MM.1S (cell line): ENCODE measurements at regions not wholly inside any gene's neighbourhood (a gene's known extent, or its start where the extent isn't known, plus 50 kb on each side); places are given as distances from the start of the nearest gene placed in this dataset.

Source experiments
- DNase-seq: peaks from one replicate; pipeline ENCODE4 v3.0.0-alpha.2; 2015
- H2AFZ ChIP-seq: fragments of 300-600 bp; sonication (generic); 2 replicates; pipeline ENCODE4 v1.6.0; 2016; ENCODE audit warnings: antibody characterized with exemption, low read length
- H3F3A ChIP-seq: fragments of 300-600 bp; sonication (generic); 2 replicates; pipeline ENCODE4 v1.6.1; 2016; ENCODE audit warnings: mild to moderate bottlenecking, antibody characterized with exemption, low read length, moderate library complexity, mixed read lengths; ENCODE audit not compliant: insufficient read depth
- H3K27ac ChIP-seq: fragments of 300-600 bp; sonication (generic); 2 replicates; pipeline ENCODE4 v1.5.1; 2016; ENCODE audit warnings: mild to moderate bottlenecking, low read length
- H3K27me3 ChIP-seq: fragments of 300-600 bp; sonication (generic); replicated peaks from 2 replicates; pipeline ENCODE4 v1.6.0; 2016; ENCODE audit warnings: low read length; ENCODE audit not compliant: insufficient read depth
- H3K36me3 ChIP-seq: fragments of 300-600 bp; sonication (generic); replicated peaks from 2 replicates; pipeline ENCODE4 v1.6.1; 2016; ENCODE audit warnings: mild to moderate bottlenecking, low read length, mixed read lengths; ENCODE audit not compliant: insufficient read depth
- H3K4me1 ChIP-seq: fragments of 300-600 bp; sonication (generic); 2 replicates; pipeline ENCODE4 v1.6.1; 2016; ENCODE audit warnings: low read length, mixed read lengths
- H3K4me2 ChIP-seq: fragments of 300-600 bp; sonication (generic); 2 replicates; pipeline ENCODE4 v1.6.0; 2016; ENCODE audit warnings: low read depth, low read length
- H3K4me3 ChIP-seq: fragments of 300-600 bp; sonication (generic); 2 replicates; pipeline ENCODE4 v1.5.1; 2016; ENCODE audit warnings: low read length, mixed read lengths
- H3K79me2 ChIP-seq: fragments of 300-600 bp; sonication (generic); 2 replicates; pipeline ENCODE4 v1.6.1; 2016; ENCODE audit warnings: mixed run types, low read length, mixed read lengths
- H3K9ac ChIP-seq: fragments of 300-600 bp; sonication (generic); 2 replicates; pipeline ENCODE4 v1.6.1; 2016; ENCODE audit warnings: low read length, mixed read lengths
- H3K9me2 ChIP-seq: fragments of 300-600 bp; sonication (generic); replicated peaks from 2 replicates; pipeline ENCODE4 v1.6.1; 2016; ENCODE audit warnings: mild to moderate bottlenecking, low read length, mixed read lengths; ENCODE audit not compliant: insufficient read depth
- H3K9me3 ChIP-seq: fragments of 300-600 bp; sonication (generic); replicated peaks from 2 replicates; pipeline ENCODE4 v1.6.1; 2016; ENCODE audit warnings: mild to moderate bottlenecking, low read length, mixed read lengths; ENCODE audit not compliant: insufficient read depth
- H4K20me1 ChIP-seq: fragments of 300-600 bp; sonication (generic); 2 replicates; pipeline ENCODE4 v1.6.1; 2016; ENCODE audit warnings: mild to moderate bottlenecking, low read length, moderate library complexity, mixed read lengths; ENCODE audit not compliant: insufficient read depth
- EZH2 ChIP-seq: fragments of 300-600 bp; sonication (generic); optimal IDR thresholded peaks from 2 replicates; pipeline ENCODE3; 2017; ENCODE audit warnings: low read depth, mild to moderate bottlenecking, antibody characterized with exemption, low read length, mixed read lengths
- EZH2phosphoT487 ChIP-seq: fragments of 300-600 bp; sonication (generic); IDR thresholded peaks from 2 replicates; pipeline ENCODE4 v1.6.1; 2018; ENCODE audit warnings: antibody characterized with exemption, low read length
- TF ChIP-seq, protein P1 (sequence below): fragments of 300-600 bp; sonication (generic); IDR thresholded peaks from 2 replicates; pipeline ENCODE4 v1.5.1; 2016; ENCODE audit warnings: antibody characterized with exemption, low read length, mixed read lengths

- no peak overlapping the region for H2AFZ ChIP-seq
- TF ChIP-seq, protein P1, sequence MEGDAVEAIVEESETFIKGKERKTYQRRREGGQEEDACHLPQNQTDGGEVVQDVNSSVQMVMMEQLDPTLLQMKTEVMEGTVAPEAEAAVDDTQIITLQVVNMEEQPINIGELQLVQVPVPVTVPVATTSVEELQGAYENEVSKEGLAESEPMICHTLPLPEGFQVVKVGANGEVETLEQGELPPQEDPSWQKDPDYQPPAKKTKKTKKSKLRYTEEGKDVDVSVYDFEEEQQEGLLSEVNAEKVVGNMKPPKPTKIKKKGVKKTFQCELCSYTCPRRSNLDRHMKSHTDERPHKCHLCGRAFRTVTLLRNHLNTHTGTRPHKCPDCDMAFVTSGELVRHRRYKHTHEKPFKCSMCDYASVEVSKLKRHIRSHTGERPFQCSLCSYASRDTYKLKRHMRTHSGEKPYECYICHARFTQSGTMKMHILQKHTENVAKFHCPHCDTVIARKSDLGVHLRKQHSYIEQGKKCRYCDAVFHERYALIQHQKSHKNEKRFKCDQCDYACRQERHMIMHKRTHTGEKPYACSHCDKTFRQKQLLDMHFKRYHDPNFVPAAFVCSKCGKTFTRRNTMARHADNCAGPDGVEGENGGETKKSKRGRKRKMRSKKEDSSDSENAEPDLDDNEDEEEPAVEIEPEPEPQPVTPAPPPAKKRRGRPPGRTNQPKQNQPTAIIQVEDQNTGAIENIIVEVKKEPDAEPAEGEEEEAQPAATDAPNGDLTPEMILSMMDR = no peak
- TF ChIP-seq EZH2 (no peak), EZH2phosphoT487 (no peak)
- no peaks in the 10 kb centered on the region for H3F3A ChIP-seq
- no peak overlapping the region for H3K27ac ChIP-seq
- peaks cover 7% of the 10 kb centered on the region; the same call in 1 of the 2 replicates for H3K4me1 ChIP-seq
- H3K79me2 ChIP-seq = no peaks in the 10 kb centered on the region
- H3K36me3 ChIP-seq = no peaks in the 10 kb centered on the region
- no peaks in the 10 kb centered on the region for H3K9me3 ChIP-seq
- peak; percentile 32 for DNase-seq
- no peak overlapping the region for H3K4me2 ChIP-seq
- H3K4me3 ChIP-seq = no peak overlapping the region
- 0 out of 2 replicates have a peak, but pooled peaks cover 6% of the 10 kb centered on the region for H3K27me3 ChIP-seq
- no peaks in the 10 kb centered on the region for H3K9me2 ChIP-seq
- H4K20me1 ChIP-seq = no peaks in the 10 kb centered on the region
- no peak overlapping the region for H3K9ac ChIP-seq
These were observed 88.9 kb downstream of the SIK1 start for GRCh38 chr21:43337901-43338655.

DNA sequence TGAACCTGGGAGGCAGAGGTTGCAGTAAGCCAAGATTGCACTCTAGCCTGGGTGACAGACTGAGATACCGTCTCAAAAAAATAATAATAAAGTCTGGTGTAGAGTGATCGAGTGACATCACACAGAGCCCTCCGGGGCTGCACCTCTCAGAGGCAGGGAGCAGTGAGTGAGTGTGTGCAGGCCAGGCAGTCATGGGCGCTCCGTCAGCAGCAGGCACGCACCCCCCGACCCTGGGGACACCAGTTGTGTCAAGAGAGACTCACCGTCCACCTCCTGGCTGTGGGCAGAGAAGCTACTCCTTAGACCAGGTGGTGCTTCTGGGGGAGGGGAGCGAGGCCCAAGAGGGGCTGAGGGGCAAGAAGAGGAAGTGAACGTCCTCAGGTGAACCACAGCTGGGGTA lies 91.8 kb downstream of the SIK1 start:
- Histone ChIP-seq H3K36me3 (no peaks in the 10 kb centered on the region), H3K79me2 (no peaks in the 10 kb centered on the region), H3K9ac (no peak overlapping the region), H3K27me3 (0 out of 2 replicates have a peak, but pooled peaks cover 3% of the 10 kb centered on the region), H2AFZ (no peak overlapping the region), H3K9me3 (no peaks in the 10 kb centered on the region), H3K27ac (no peak overlapping the region), H4K20me1 (no peaks in the 10 kb centered on the region), H3K9me2 (no peaks in the 10 kb centered on the region), H3K4me1 (peaks cover 7% of the 10 kb centered on the region; the same call in 1 of the 2 replicates), H3F3A (no peaks in the 10 kb centered on the region), H3K4me3 (no peak overlapping the region), H3K4me2 (no peak overlapping the region)
- TF ChIP-seq EZH2phosphoT487 (no peak), EZH2 (no peak)
- TF ChIP-seq, protein P1 = no peak
- no peak for DNase-seq

- no peaks in the 10 kb centered on the region for H3F3A ChIP-seq
- DNase-seq = no peak
These were observed 92.5 kb downstream of the SIK1 start for GRCh38 chr21:43334214-43334958.

More at GRCh38 chr21:43334214-43334958, 92.5 kb downstream of the SIK1 start:
- no peaks in the 10 kb centered on the region for H3K79me2 ChIP-seq
- H3K9me2 ChIP-seq = no peaks in the 10 kb centered on the region
- TF ChIP-seq EZH2phosphoT487 (no peak), EZH2 (no peak)
- TF ChIP-seq, protein P1 = no peak
- no peaks in the 10 kb centered on the region for H3K36me3 ChIP-seq
- no peaks in the 10 kb centered on the region for H4K20me1 ChIP-seq
- peaks cover 7% of the 10 kb centered on the region; the same call in 1 of the 2 replicates for H3K4me1 ChIP-seq
- no peak overlapping the region for H3K4me2 ChIP-seq
- H3K27ac ChIP-seq = no peak overlapping the region
- no peaks in the 10 kb centered on the region for H3K9me3 ChIP-seq
- H3K9ac ChIP-seq = no peak overlapping the region
- no peak overlapping the region for H2AFZ ChIP-seq
- H3K4me3 ChIP-seq = no peak overlapping the region
- no peaks in the 10 kb centered on the region for H3K27me3 ChIP-seq
